Panc1 (cell line): ENCODE measurements at regions not wholly inside any gene's neighbourhood (a gene's known extent, or its start where the extent isn't known, plus 50 kb on each side); places are given as distances from the start of the nearest gene placed in this dataset.

Experiments used
- ATAC-seq: fragments of 200-7000 bp; cut with Tn5 transposase; 2 replicates; pipeline ENCODE4 v1.9.1; 2020; ENCODE audit warnings: mild to moderate bottlenecking, moderate library complexity
- BruUV-seq: library from RNA; stranded (reverse); fragments of 400-500 nt; replicated peaks from 2 replicates; lab custom pipeline; 2021; lab: Mats Ljungman, UMichigan
- CTCF ChIA-PET: fragments of 300-600 bp; sonication (Branson Sonifier 250); formaldehyde crosslinking; loops from one replicate; lab custom pipeline; 2022; ENCODE audit warnings: antibody characterized with exemption; lab: Charles Lee
- POLR2A ChIA-PET: fragments of 300-600 bp; sonication (Branson Sonifier 250); formaldehyde crosslinking; loops from one replicate; lab custom pipeline; 2022; ENCODE audit warnings: antibody characterized with exemption; lab: Charles Lee
- DNase-seq: peaks from one replicate; pipeline ENCODE4 v3.0.0-alpha.2; 2010; ENCODE audit warnings: low read depth, low spot score
- H3K27ac ChIP-seq: 2 replicates; pipeline ENCODE4 v1.5.1; 2011; ENCODE audit warnings: mild to moderate bottlenecking, low read length, inconsistent platforms
- H3K27me3 ChIP-seq: fragments of 200-500 bp; sonication (Bioruptor generic); 2 replicates; pipeline ENCODE4 v1.6.0; 2014; ENCODE audit warnings: low read length, inconsistent platforms; ENCODE audit not compliant: control insufficient read depth, insufficient read depth
- H3K36me3 ChIP-seq: fragments of 200-500 bp; sonication (Bioruptor generic); 2 replicates; pipeline ENCODE4 v1.5.1; 2014; ENCODE audit warnings: inconsistent platforms, mild to moderate bottlenecking, low read length, moderate library complexity; ENCODE audit not compliant: control insufficient read depth, insufficient read depth
- H3K4me1 ChIP-seq: 2 replicates; pipeline ENCODE4 v1.5.1; 2011; ENCODE audit warnings: inconsistent platforms, mild to moderate bottlenecking, low read length, moderate library complexity; ENCODE audit not compliant: control insufficient read depth, insufficient read depth
- H3K4me3 ChIP-seq, 2 experiments: 2 replicates each; pipeline ENCODE4 v1.5.1; 2011 to 2012; ENCODE audit warnings: low read depth in 2 of 2, low read length in 2 of 2, mild to moderate bottlenecking in 2 of 2, inconsistent platforms in 1 of 2, moderate library complexity in 1 of 2
- H3K9me3 ChIP-seq: fragments of 200-500 bp; sonication (Bioruptor generic); 2 replicates; pipeline ENCODE4 v1.5.1; 2014; ENCODE audit warnings: low read depth, mild to moderate bottlenecking, inconsistent platforms, low read length, moderate library complexity; ENCODE audit not compliant: control insufficient read depth, insufficient read depth
- POLR2AphosphoS5 ChIP-seq: IDR thresholded peaks from 2 replicates; pipeline ENCODE4 v1.6.1; 2012; ENCODE audit warnings: mild to moderate bottlenecking, low read depth, low read length, moderate library complexity
- SIN3A ChIP-seq: IDR thresholded peaks from 2 replicates; pipeline ENCODE4 v1.6.1; 2012; ENCODE audit warnings: low read depth, mild to moderate bottlenecking, low read length, moderate library complexity, borderline replicate concordance; ENCODE audit not compliant: insufficient read depth
- TCF7L2 ChIP-seq: IDR thresholded peaks from 2 replicates; pipeline ENCODE4 v1.6.1; 2011; ENCODE audit warnings: mild to moderate bottlenecking, low read depth, low read length, inconsistent platforms
- in situ Hi-C: cut with HindIII; loops from 2 replicates; pipeline ENCODE4 v1.10.0; 2016; ENCODE audit warnings: low sequenced_read_pairs, low pct_unique_long_range_greater_than_20kb
- intact Hi-C: fragments of 100-400 bp; cut with micrococcal nuclease; formaldehyde crosslinking; loops from one replicate; pipeline ENCODE4 v1.10.0; 2022; ENCODE audit not compliant: unreplicated experiment
- TF ChIP-seq, protein P1 (sequence below), 2 experiments: IDR thresholded peaks; 2 replicates each; pipeline ENCODE4 v1.6.1; 2011 to 2012; ENCODE audit warnings: low read depth in 2 of 2, control low read depth in 1 of 2, low read length in 1 of 2, mild to moderate bottlenecking in 1 of 2, moderate library complexity in 1 of 2; ENCODE audit not compliant: insufficient read depth in 1 of 2
- TF ChIP-seq, protein P2 (sequence below): fragments of 450-650 bp; IDR thresholded peaks from 2 replicates; pipeline ENCODE4 v1.5.1; 2017; ENCODE audit warnings: mild to moderate bottlenecking

GRCh38 chr7:25392588-25393338 lies 164.5 kb upstream of the NPVF start:
- intact Hi-C loops: loop anchor here (5.0 kb wide), 1 partner anchor 455 kb away; no protein-coding TSS in a partner anchor
- ATAC-seq (0 out of 2 replicates have a peak, but pooled peaks have one; percentile 51), DNase-seq (no peak)
- no peaks in the 10 kb centered on the region for H3K36me3 ChIP-seq
- in situ Hi-C loops: no loop called here
- H3K27ac ChIP-seq: no peak overlapping the region
- CTCF ChIA-PET: no interaction called here
- H3K4me3 ChIP-seq: no peak overlapping the region
- peaks cover 14% of the 10 kb centered on the region; the same call in 1 of the 2 replicates for H3K27me3 ChIP-seq
- no peaks in the 10 kb centered on the region for H3K9me3 ChIP-seq
- POLR2A ChIA-PET: no interaction called here
- TF ChIP-seq, protein P1, sequence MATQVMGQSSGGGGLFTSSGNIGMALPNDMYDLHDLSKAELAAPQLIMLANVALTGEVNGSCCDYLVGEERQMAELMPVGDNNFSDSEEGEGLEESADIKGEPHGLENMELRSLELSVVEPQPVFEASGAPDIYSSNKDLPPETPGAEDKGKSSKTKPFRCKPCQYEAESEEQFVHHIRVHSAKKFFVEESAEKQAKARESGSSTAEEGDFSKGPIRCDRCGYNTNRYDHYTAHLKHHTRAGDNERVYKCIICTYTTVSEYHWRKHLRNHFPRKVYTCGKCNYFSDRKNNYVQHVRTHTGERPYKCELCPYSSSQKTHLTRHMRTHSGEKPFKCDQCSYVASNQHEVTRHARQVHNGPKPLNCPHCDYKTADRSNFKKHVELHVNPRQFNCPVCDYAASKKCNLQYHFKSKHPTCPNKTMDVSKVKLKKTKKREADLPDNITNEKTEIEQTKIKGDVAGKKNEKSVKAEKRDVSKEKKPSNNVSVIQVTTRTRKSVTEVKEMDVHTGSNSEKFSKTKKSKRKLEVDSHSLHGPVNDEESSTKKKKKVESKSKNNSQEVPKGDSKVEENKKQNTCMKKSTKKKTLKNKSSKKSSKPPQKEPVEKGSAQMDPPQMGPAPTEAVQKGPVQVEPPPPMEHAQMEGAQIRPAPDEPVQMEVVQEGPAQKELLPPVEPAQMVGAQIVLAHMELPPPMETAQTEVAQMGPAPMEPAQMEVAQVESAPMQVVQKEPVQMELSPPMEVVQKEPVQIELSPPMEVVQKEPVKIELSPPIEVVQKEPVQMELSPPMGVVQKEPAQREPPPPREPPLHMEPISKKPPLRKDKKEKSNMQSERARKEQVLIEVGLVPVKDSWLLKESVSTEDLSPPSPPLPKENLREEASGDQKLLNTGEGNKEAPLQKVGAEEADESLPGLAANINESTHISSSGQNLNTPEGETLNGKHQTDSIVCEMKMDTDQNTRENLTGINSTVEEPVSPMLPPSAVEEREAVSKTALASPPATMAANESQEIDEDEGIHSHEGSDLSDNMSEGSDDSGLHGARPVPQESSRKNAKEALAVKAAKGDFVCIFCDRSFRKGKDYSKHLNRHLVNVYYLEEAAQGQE (IDR thresholded peaks at IDR 0.05; ENCODE audit: insufficient read depth in 1 of 2, low read depth in 2 of 2, low read length in 1 of 2): no peak
- TF ChIP-seq SIN3A (no peak), POLR2AphosphoS5 (no peak), TCF7L2 (no peak)
- TF ChIP-seq, protein P2, sequence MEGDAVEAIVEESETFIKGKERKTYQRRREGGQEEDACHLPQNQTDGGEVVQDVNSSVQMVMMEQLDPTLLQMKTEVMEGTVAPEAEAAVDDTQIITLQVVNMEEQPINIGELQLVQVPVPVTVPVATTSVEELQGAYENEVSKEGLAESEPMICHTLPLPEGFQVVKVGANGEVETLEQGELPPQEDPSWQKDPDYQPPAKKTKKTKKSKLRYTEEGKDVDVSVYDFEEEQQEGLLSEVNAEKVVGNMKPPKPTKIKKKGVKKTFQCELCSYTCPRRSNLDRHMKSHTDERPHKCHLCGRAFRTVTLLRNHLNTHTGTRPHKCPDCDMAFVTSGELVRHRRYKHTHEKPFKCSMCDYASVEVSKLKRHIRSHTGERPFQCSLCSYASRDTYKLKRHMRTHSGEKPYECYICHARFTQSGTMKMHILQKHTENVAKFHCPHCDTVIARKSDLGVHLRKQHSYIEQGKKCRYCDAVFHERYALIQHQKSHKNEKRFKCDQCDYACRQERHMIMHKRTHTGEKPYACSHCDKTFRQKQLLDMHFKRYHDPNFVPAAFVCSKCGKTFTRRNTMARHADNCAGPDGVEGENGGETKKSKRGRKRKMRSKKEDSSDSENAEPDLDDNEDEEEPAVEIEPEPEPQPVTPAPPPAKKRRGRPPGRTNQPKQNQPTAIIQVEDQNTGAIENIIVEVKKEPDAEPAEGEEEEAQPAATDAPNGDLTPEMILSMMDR: no peak
- no peaks in the 10 kb centered on the region for H3K4me1 ChIP-seq
- BruUV-seq: no TSS peak

DNA sequence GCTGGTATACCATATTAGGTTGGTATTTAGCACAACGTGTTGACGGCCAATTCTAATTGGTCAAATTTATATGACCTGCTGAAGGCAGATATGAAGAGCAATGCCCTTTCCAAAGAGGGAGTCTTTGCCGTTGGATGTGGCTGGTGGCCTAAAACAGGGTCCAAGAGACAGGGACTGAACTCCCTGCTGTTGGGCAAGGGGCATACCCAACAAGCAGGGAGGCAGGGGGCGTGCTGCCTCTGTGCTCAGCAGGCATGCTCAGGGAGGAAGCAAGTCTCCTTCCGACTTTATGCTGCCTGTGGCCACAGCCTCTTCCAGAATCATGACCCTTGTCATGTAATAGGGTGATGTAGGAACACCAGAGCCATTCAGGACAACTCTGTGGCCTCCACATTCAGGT lies 167.7 kb upstream of the NPVF start:
- Histone ChIP-seq H3K27me3 (peaks cover 16% of the 10 kb centered on the region; the same call in 1 of the 2 replicates), H3K4me1 (no peaks in the 10 kb centered on the region), H3K9me3 (no peaks in the 10 kb centered on the region), H3K4me3 (no peak overlapping the region), H3K27ac (no peak overlapping the region), H3K36me3 (no peaks in the 10 kb centered on the region)
- no TSS peak for BruUV-seq
- ChIA-PET POLR2A (no interaction called here), CTCF (no interaction called here)
- no peak for ATAC-seq
- no peak for TF ChIP-seq SIN3A
- no peak for TF ChIP-seq POLR2AphosphoS5
- TF ChIP-seq, protein P2: no peak
- TF ChIP-seq, protein P1 (IDR thresholded peaks at IDR 0.05; ENCODE audit: insufficient read depth in 1 of 2, low read depth in 2 of 2, low read length in 1 of 2): no peak
- no peak for TF ChIP-seq TCF7L2
- DNase-seq: no peak
- in situ Hi-C loops (no loop called here), intact Hi-C loops (no loop called here)
